Endothelial cell of umbilical vein (primary cell): ENCODE measurements at regions not wholly inside any gene's neighbourhood (a gene's known extent, or its start where the extent isn't known, plus 50 kb on each side); places are given as distances from the start of the nearest gene placed in this dataset.

Source experiments
- BruUV-seq: library from RNA; stranded (reverse); fragments of 400-500 nt; replicated peaks from 2 replicates; lab custom pipeline; 2021; lab: Mats Ljungman, UMichigan
- CTCF ChIA-PET: fragments of 300-600, 350-600 bp; sonication (Branson Sonifier 250); formaldehyde crosslinking; loops from one replicate; lab custom pipeline; 2021; ENCODE audit warnings: antibody characterized with exemption, inconsistent platforms; lab: Charles Lee
- POLR2A ChIA-PET: fragments of 300-600, 350-600 bp; sonication (Branson Sonifier 250); formaldehyde crosslinking; loops from one replicate; lab custom pipeline; 2021; ENCODE audit warnings: antibody characterized with exemption, inconsistent platforms; lab: Charles Lee
- DNase-seq: peaks from one replicate; pipeline ENCODE4 v3.0.0-alpha.2; 2011; ENCODE audit warnings: low read depth, low spot score
- FAIRE-seq: peaks from 2 replicates; lab custom pipeline; 2011; peaks lifted over from hg19 to GRCh38; lab: Jason Lieb, UNC
- H2AFZ ChIP-seq: 2 replicates; pipeline ENCODE4 v1.6.0; 2012; ENCODE audit warnings: low read depth, low read length, control low read depth, inconsistent platforms
- H3K27ac ChIP-seq: 2 replicates; pipeline ENCODE4 v1.5.1; 2011; ENCODE audit warnings: low read depth, mild to moderate bottlenecking, control low read depth, low read length, moderate library complexity; ENCODE audit not compliant: insufficient read depth
- H3K27me3 ChIP-seq, 2 experiments: 2 replicates each; pipeline versions ENCODE4 v1.6.0 to v1.6.1; 2011; ENCODE audit warnings: low read length in 2 of 2, mixed read lengths in 1 of 2; ENCODE audit not compliant: control insufficient read depth in 2 of 2, insufficient read depth in 2 of 2
- H3K36me3 ChIP-seq, 2 experiments: 2 replicates in 1 of 2; 3 replicates in 1 of 2; pipeline ENCODE4 v1.5.1; 2011; ENCODE audit warnings: low read length in 2 of 2, mild to moderate bottlenecking in 1 of 2, moderate library complexity in 1 of 2; ENCODE audit not compliant: control insufficient read depth in 2 of 2, insufficient read depth in 2 of 2; ENCODE audit errors: extremely low read depth in 1 of 2
- H3K4me1 ChIP-seq: 3 replicates; pipeline ENCODE4 v1.5.1; 2011; ENCODE audit warnings: mild to moderate bottlenecking, low read length; ENCODE audit not compliant: control insufficient read depth, insufficient read depth; ENCODE audit errors: extremely low read depth
- H3K4me2 ChIP-seq: 2 replicates; pipeline ENCODE4 v1.6.1; 2011; ENCODE audit warnings: low read length, control low read depth, mixed read lengths; ENCODE audit not compliant: insufficient read depth
- H3K4me3 ChIP-seq, 3 experiments: fragments of 200-600 bp in 1 of 3; sonication (generic), shearing (Covaris generic) in 1 of 3; replicated peaks in 1 of 3; 2 replicates each; pipeline ENCODE4 v1.5.1; 2011 to 2016; ENCODE audit warnings: control low read depth in 3 of 3, low read length in 3 of 3, mild to moderate bottlenecking in 2 of 3, inconsistent platforms in 1 of 3, low read depth in 1 of 3, moderate library complexity in 1 of 3; ENCODE audit not compliant: insufficient read depth in 1 of 3
- H3K79me2 ChIP-seq: 2 replicates; pipeline ENCODE4 v1.6.0; 2012; ENCODE audit warnings: low read length, inconsistent platforms; ENCODE audit not compliant: control insufficient read depth, insufficient read depth
- H3K9ac ChIP-seq: replicated peaks from 2 replicates; pipeline ENCODE3; 2011; ENCODE audit warnings: low read length, control low read depth; ENCODE audit not compliant: insufficient read depth; ENCODE audit errors: extremely low read depth
- H3K9me1 ChIP-seq: replicated peaks from 3 replicates; pipeline ENCODE4 v1.6.0; 2011; ENCODE audit warnings: mild to moderate bottlenecking, low read length; ENCODE audit not compliant: control insufficient read depth, insufficient read depth; ENCODE audit errors: extremely low read depth
- H3K9me3 ChIP-seq: replicated peaks from 2 replicates; pipeline ENCODE4 v1.5.1; 2012; ENCODE audit warnings: low read length, inconsistent platforms; ENCODE audit not compliant: control insufficient read depth, insufficient read depth
- H4K20me1 ChIP-seq: replicated peaks from 2 replicates; pipeline ENCODE3; 2011; ENCODE audit warnings: mild to moderate bottlenecking, low read length; ENCODE audit not compliant: control insufficient read depth, insufficient read depth; ENCODE audit errors: extremely low read depth
- CTCF ChIP-seq, 2 donors: IDR thresholded peaks; 1 replicate in 1 of 2; 2 replicates in 1 of 2; pipeline ENCODE4 v1.5.1; 2011; ENCODE audit warnings: low read length in 2 of 2, mild to moderate bottlenecking in 2 of 2, moderate library complexity in 2 of 2, control low read depth in 1 of 2, inconsistent platforms in 1 of 2, low read depth in 1 of 2; ENCODE audit not compliant: insufficient read depth in 1 of 2; ENCODE audit errors: extremely low read depth in 1 of 2
- EZH2 ChIP-seq: IDR thresholded peaks from 2 replicates; pipeline ENCODE4 v1.6.1; 2012; ENCODE audit warnings: borderline replicate concordance, low read depth, mild to moderate bottlenecking, moderate library complexity, low read length, inconsistent platforms; ENCODE audit not compliant: severe bottlenecking
- FOS ChIP-seq: IDR thresholded peaks from 2 replicates; pipeline ENCODE4 v1.6.1; 2011; ENCODE audit warnings: mild to moderate bottlenecking, low read length, moderate library complexity, borderline replicate concordance; ENCODE audit not compliant: insufficient read depth
- GATA2 ChIP-seq: IDR thresholded peaks from 2 replicates; pipeline ENCODE4 v1.7.0; 2011; ENCODE audit warnings: low read depth, mild to moderate bottlenecking, moderate library complexity, mixed read lengths, low read length; ENCODE audit not compliant: insufficient read length, insufficient read depth
- JUN ChIP-seq: IDR thresholded peaks from 2 replicates; pipeline ENCODE4 v1.6.1; 2011; ENCODE audit warnings: borderline replicate concordance, low read depth; ENCODE audit not compliant: insufficient read length, insufficient read depth
- MYC ChIP-seq: IDR thresholded peaks from one replicate; pipeline ENCODE4 v1.6.1; 2011; ENCODE audit warnings: mild to moderate bottlenecking, low read depth, low read length
- POLR2A ChIP-seq: IDR thresholded peaks from 2 replicates; pipeline ENCODE4 v1.6.1; 2012; ENCODE audit warnings: low read depth, mild to moderate bottlenecking, control low read depth, low read length
- POLR2AphosphoS5 ChIP-seq: IDR thresholded peaks from 2 replicates; pipeline ENCODE4 v1.6.1; 2012; ENCODE audit warnings: low read depth, mild to moderate bottlenecking, control low read depth, low read length, moderate library complexity; ENCODE audit not compliant: insufficient read depth
- dilution Hi-C: fragments of 300-500 bp; cut with MboI; formaldehyde crosslinking; loops from one replicate; pipeline ENCODE4 v1.15.0; 2019; ENCODE audit warnings: low sequenced_read_pairs; ENCODE audit not compliant: extremely low pct_ligation_motif_present
- intact Hi-C: fragments of 100-400 bp; cut with micrococcal nuclease; formaldehyde crosslinking; loops from one replicate; pipeline ENCODE4 v1.10.0; 2022
- TF ChIP-seq, protein P1 (sequence below): IDR thresholded peaks from 2 replicates; pipeline ENCODE4 v1.6.1; 2011; ENCODE audit not compliant: insufficient read depth, insufficient read length

DNA sequence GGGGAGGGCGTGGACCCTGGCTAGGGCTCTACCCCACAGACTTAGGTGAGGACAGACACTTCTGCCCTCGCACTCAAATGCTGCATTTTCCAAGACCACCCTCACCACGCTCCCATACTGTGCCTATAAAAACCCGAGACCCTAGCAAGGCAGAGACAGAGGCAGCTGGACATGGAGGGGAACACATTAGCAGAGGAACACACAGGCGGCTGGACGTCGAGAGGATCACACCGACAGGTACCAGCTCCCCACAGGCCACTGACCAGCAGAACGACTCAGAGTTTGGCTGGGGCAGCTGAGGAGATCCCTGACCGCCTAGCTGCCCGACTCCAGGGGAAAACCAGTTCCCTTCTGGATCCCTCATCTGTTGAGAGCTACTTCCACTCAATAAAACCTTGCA, 338.2 kb upstream of the SMIM30 start:
- dilution Hi-C loops: no loop called here
- Histone ChIP-seq H3K27me3 (no peaks in the 10 kb centered on the region), H3K9ac (no peak overlapping the region), H3K4me1 (no peaks in the 10 kb centered on the region), H2AFZ (no peak overlapping the region), H3K79me2 (no peaks in the 10 kb centered on the region), H3K9me1 (no peaks in the 10 kb centered on the region), H3K36me3 (no peaks in the 10 kb centered on the region), H3K4me2 (no peak overlapping the region), H4K20me1 (no peaks in the 10 kb centered on the region), H3K9me3 (no peaks in the 10 kb centered on the region), H3K27ac (no peak overlapping the region), H3K4me3 (no peak overlapping the region)
- TF ChIP-seq FOS (no peak), CTCF (IDR thresholded peaks at IDR 0.05; ENCODE audit: extremely low read depth in 1 of 2, insufficient read depth in 1 of 2, low read depth in 1 of 2, low read length in 2 of 2) (no peak)
- TF ChIP-seq, protein P1, sequence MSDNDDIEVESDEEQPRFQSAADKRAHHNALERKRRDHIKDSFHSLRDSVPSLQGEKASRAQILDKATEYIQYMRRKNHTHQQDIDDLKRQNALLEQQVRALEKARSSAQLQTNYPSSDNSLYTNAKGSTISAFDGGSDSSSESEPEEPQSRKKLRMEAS: no peak
- DNase-seq: no peak
- FAIRE-seq: no peak
- POLR2A ChIA-PET: no interaction called here
- no TSS peak for BruUV-seq
- CTCF ChIA-PET: no interaction called here
- intact Hi-C loops: no loop called here

DNA sequence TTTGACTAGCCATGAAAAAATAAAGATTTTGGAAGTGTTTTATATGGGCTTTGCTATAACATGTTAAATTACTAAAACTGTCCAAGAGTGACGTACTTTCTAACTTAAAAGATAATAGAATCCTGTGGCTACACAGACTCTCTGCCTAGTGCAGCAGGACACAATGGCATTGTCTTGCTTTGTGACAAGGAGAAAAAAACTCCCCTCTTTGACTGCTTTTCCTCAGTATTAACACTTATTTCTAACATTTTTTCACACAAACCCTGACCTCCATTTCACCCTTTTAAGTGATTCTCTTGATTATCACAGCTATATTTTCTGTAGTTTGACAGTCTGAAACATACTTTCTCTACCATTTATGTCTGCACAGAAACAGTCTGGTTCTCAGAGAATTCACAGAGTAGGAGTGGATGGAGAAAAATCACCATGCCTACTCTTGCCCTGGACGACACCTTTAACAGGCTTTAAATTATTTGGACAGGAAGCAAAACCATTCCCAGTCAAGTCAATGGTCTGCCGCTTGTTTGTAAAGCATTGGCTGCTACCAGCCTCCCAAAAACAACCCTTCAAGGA, 336.3 kb upstream of the SMIM30 start:
- Histone ChIP-seq H3K9ac (no peak overlapping the region), H3K36me3 (no peaks in the 10 kb centered on the region), H3K9me3 (no peaks in the 10 kb centered on the region), H3K27ac (no peak overlapping the region), H4K20me1 (no peaks in the 10 kb centered on the region), H3K4me3 (no peak overlapping the region), H3K79me2 (no peaks in the 10 kb centered on the region), H3K4me1 (no peaks in the 10 kb centered on the region), H3K4me2 (no peak overlapping the region), H3K9me1 (no peaks in the 10 kb centered on the region), H3K27me3 (no peaks in the 10 kb centered on the region), H2AFZ (no peak overlapping the region)
- intact Hi-C loops: no loop called here
- no TSS peak for BruUV-seq
- ChIA-PET CTCF (no interaction called here), POLR2A (no interaction called here)
- TF ChIP-seq GATA2 (no peak), CTCF (IDR thresholded peaks at IDR 0.05; ENCODE audit: extremely low read depth in 1 of 2, insufficient read depth in 1 of 2, low read depth in 1 of 2, low read length in 2 of 2) (no peak), MYC (no peak), EZH2 (no peak), POLR2AphosphoS5 (no peak), FOS (no peak), POLR2A (no peak), JUN (no peak)
- TF ChIP-seq, protein P1: no peak
- dilution Hi-C loops: no loop called here
- FAIRE-seq (no peak), DNase-seq (no peak)
